ENCODE measurements at regions not wholly inside any gene's neighbourhood (a gene's known extent, or its start where the extent isn't known, plus 50 kb on each side); places are given as distances from the start of the nearest gene placed in this dataset.
A peak's percentile ranks its signal among the peaks of the same experiment; 100 is the strongest.

GRCh38 chr1:239819096-239819495 lies 272.6 kb upstream of the FMN2 start:
- DNase-seq, result no peak
- peak; percentile 17 for TF ChIP-seq CTCF (IDR thresholded peaks at IDR 0.05; ENCODE audit: low read depth, low read length, missing control alignments)
- no peak overlapping the region for H3K4me3 ChIP-seq (ENCODE audit: low read depth, low read length)
- no peak overlapping the region for H3K27ac ChIP-seq
- H3K36me3 ChIP-seq (replicated peaks), result no peaks in the 10 kb centered on the region
- in situ Hi-C loops (cut with HindIII; ENCODE audit: low pct_ligation_motif_present, low sequenced_read_pairs), result no loop called here
- no peaks in the 10 kb centered on the region for H3K27me3 ChIP-seq (replicated peaks)

GRCh38 chr1:239819756-239820250 lies 271.9 kb upstream of the FMN2 start:
- H3K27ac ChIP-seq, result no peak overlapping the region
- TF ChIP-seq CTCF (IDR thresholded peaks at IDR 0.05; ENCODE audit: low read depth, low read length, missing control alignments), result no peak
- in situ Hi-C loops (cut with HindIII; ENCODE audit: low pct_ligation_motif_present, low sequenced_read_pairs), result no loop called here

GRCh38 chr1:239823852-239824251 lies 267.8 kb upstream of the FMN2 start:
- no peaks in the 10 kb centered on the region for H3K27me3 ChIP-seq (replicated peaks)
- no peak for DNase-seq
- in situ Hi-C loops (cut with HindIII; ENCODE audit: low pct_ligation_motif_present, low sequenced_read_pairs), result no loop called here
- no peak overlapping the region for H3K27ac ChIP-seq
- no peaks in the 10 kb centered on the region for H3K36me3 ChIP-seq (replicated peaks)
- H3K4me3 ChIP-seq (ENCODE audit: low read depth, low read length), result no peak overlapping the region
- TF ChIP-seq CTCF (IDR thresholded peaks at IDR 0.05; ENCODE audit: low read depth, low read length, missing control alignments), result no peak

More at GRCh38 chr1:239819756-239820250, 271.9 kb upstream of the FMN2 start:
- H3K4me3 ChIP-seq (ENCODE audit: low read depth, low read length), result no peak overlapping the region
- no peaks in the 10 kb centered on the region for H3K27me3 ChIP-seq (replicated peaks)
- no peaks in the 10 kb centered on the region for H3K36me3 ChIP-seq (replicated peaks)
- DNase-seq, result no peak

GRCh38 chr1:239826211-239826610 lies 265.5 kb upstream of the FMN2 start:
- no peak overlapping the region for H3K27ac ChIP-seq
- no peak for DNase-seq
- no peaks in the 10 kb centered on the region for H3K36me3 ChIP-seq (replicated peaks)
- no peak overlapping the region for H3K4me3 ChIP-seq (ENCODE audit: low read depth, low read length)
- in situ Hi-C loops (cut with HindIII; ENCODE audit: low pct_ligation_motif_present, low sequenced_read_pairs), result no loop called here
- no peak for TF ChIP-seq CTCF (IDR thresholded peaks at IDR 0.05; ENCODE audit: low read depth, low read length, missing control alignments)
- H3K27me3 ChIP-seq (replicated peaks), result no peaks in the 10 kb centered on the region

- no peaks in the 10 kb centered on the region for H3K27me3 ChIP-seq (replicated peaks)
- H3K4me3 ChIP-seq (ENCODE audit: low read depth, low read length), result no peak overlapping the region
- in situ Hi-C loops (cut with HindIII; ENCODE audit: low pct_ligation_motif_present, low sequenced_read_pairs), result no loop called here
- no peak for TF ChIP-seq CTCF (IDR thresholded peaks at IDR 0.05; ENCODE audit: low read depth, low read length, missing control alignments)
- no peak overlapping the region for H3K27ac ChIP-seq
- H3K36me3 ChIP-seq (replicated peaks), result no peaks in the 10 kb centered on the region
- no peak for DNase-seq
Observed at GRCh38 chr1:239826736-239827135, 264.9 kb upstream of the FMN2 start.

GRCh38 chr1:239829535-239829934 lies 262.1 kb upstream of the FMN2 start:
- Histone ChIP-seq H3K4me3 (ENCODE audit: low read depth, low read length) (no peak overlapping the region), H3K27me3 (replicated peaks) (no peaks in the 10 kb centered on the region), H3K36me3 (replicated peaks) (no peaks in the 10 kb centered on the region), H3K27ac (no peak overlapping the region)
- in situ Hi-C loops (cut with HindIII; ENCODE audit: low pct_ligation_motif_present, low sequenced_read_pairs), result no loop called here
- DNase-seq, result no peak
- no peak for TF ChIP-seq CTCF (IDR thresholded peaks at IDR 0.05; ENCODE audit: low read depth, low read length, missing control alignments)
